HL-60/S4 treated with retinoic acid at 250 ng/mL for 4 days and 3 days (cell line): ENCODE measurements at regions not wholly inside any gene's neighbourhood (a gene's known extent, or its start where the extent isn't known, plus 50 kb on each side); places are given as distances from the start of the nearest gene placed in this dataset.

Experiments used
- in situ Hi-C: fragments of 300-500 bp; cut with MboI; formaldehyde crosslinking; loops from 2 replicates; pipeline ENCODE4 v1.7.0; 2022; ENCODE audit warnings: low sequenced_read_pairs

- in situ Hi-C loops, result loop anchor here (25.0 kb wide), 1 partner anchor 139 kb away; no protein-coding TSS in a partner anchor
These were observed 51.9 kb upstream of the LRRK2 start for GRCh38 chr12:40172879-40173278.

- in situ Hi-C loops, result loop anchor here (25.0 kb wide), 1 partner anchor 141 kb away; no protein-coding TSS in a partner anchor
These were observed 53.3 kb upstream of the LRRK2 start for GRCh38 chr12:40171501-40171900.

- in situ Hi-C loops, result loop anchor here (25.0 kb wide), 1 partner anchor 141 kb away; no protein-coding TSS in a partner anchor
These were observed 53.7 kb upstream of the LRRK2 start for GRCh38 chr12:40171066-40171465.

GRCh38 chr12:40170593-40170992 is 54.2 kb upstream of the LRRK2 start:
- in situ Hi-C loops, result loop anchor here (25.0 kb wide), 1 partner anchor 142 kb away; no protein-coding TSS in a partner anchor

GRCh38 chr12:40168868-40169267 is 55.9 kb upstream of the LRRK2 start:
- in situ Hi-C loops, result loop anchor here (25.0 kb wide), 1 partner anchor 143 kb away; no protein-coding TSS in a partner anchor

GRCh38 chr12:40168419-40168818 is 56.4 kb upstream of the LRRK2 start:
- in situ Hi-C loops, result loop anchor here (25.0 kb wide), 1 partner anchor 144 kb away; no protein-coding TSS in a partner anchor

- in situ Hi-C loops, result loop anchor here (25.0 kb wide), 1 partner anchor 144 kb away; no protein-coding TSS in a partner anchor
These were observed 56.8 kb upstream of the LRRK2 start for GRCh38 chr12:40168001-40168400.

GRCh38 chr12:40165179-40165578 is 59.3 kb upstream of the SLC2A13 start:
- in situ Hi-C loops, result loop anchor here (25.0 kb wide), 1 partner anchor 147 kb away; no protein-coding TSS in a partner anchor

- in situ Hi-C loops, result loop anchor here (25.0 kb wide), 1 partner anchor 148 kb away; no protein-coding TSS in a partner anchor
These were observed 58.2 kb upstream of the SLC2A13 start for GRCh38 chr12:40164034-40164433.

GRCh38 chr12:40162033-40162432 is 56.2 kb upstream of the SLC2A13 start:
- in situ Hi-C loops, result loop anchor here (25.0 kb wide), 1 partner anchor 150 kb away; no protein-coding TSS in a partner anchor

- in situ Hi-C loops, result loop anchor here (25.0 kb wide), 1 partner anchor 154 kb away; no protein-coding TSS in a partner anchor
These were observed 52.8 kb upstream of the SLC2A13 start for GRCh38 chr12:40158592-40159111.

- in situ Hi-C loops, result loop anchor here (25.0 kb wide), 1 partner anchor 155 kb away; no protein-coding TSS in a partner anchor
These were observed 51.5 kb upstream of the SLC2A13 start for GRCh38 chr12:40157336-40157735.

GRCh38 chr12:40156021-40156764 is 50.3 kb upstream of the SLC2A13 start:
- in situ Hi-C loops, result loop anchor here (25.0 kb wide), 1 partner anchor 156 kb away; no protein-coding TSS in a partner anchor
